Thyroid gland (tissue), 4 donors: ENCODE measurements at regions not wholly inside any gene's neighbourhood (a gene's known extent, or its start where the extent isn't known, plus 50 kb on each side); places are given as distances from the start of the nearest gene placed in this dataset.
"Not testable (repeated sequence)": the region's sequence is repeated elsewhere in the genome, so short reads cannot be mapped to it uniquely, and the experiment has no call there.

Source experiments
- POLR2A ChIP-seq, 2 donors: fragments of 450-650 bp; IDR thresholded peaks; one replicate each; pipeline ENCODE4 v1.6.1; 2017; ENCODE audit warnings: antibody characterized with exemption in 2 of 2, mild to moderate bottlenecking in 2 of 2, moderate library complexity in 1 of 2
- TF ChIP-seq, protein P1 (sequence below), 6 experiments: fragments of 200-600 bp in 3 of 6; fragments of 450-650 bp in 3 of 6; sonication (generic) in 3 of 6; IDR thresholded peaks; one replicate each; pipeline ENCODE4 v1.5.1; 2016 to 2019; ENCODE audit warnings: antibody characterized with exemption in 6 of 6, mild to moderate bottlenecking in 2 of 6, inconsistent platforms in 1 of 6, moderate library complexity in 1 of 6

DNA sequence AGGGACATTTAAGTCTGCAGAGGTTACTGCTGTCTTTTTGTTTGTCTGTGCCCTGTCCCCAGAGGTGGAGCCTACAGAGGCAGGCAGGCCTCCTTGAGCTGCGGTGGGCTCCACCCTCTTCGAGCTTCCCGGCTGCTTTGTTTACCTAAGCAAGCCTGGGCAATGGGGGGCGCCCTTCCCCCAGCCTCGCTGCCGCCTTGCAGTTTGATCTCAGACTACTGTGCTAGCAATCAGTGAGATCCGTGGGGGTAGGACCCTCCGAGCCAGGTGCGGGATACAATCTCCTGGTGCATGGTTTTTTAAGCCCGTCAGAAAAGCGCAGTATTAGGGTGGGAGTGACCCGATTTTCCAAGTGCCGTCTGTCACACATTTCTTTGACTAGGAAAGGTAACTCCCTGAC is 281.6 kb upstream of the DEFB115 start:
- TF ChIP-seq, protein P1, sequence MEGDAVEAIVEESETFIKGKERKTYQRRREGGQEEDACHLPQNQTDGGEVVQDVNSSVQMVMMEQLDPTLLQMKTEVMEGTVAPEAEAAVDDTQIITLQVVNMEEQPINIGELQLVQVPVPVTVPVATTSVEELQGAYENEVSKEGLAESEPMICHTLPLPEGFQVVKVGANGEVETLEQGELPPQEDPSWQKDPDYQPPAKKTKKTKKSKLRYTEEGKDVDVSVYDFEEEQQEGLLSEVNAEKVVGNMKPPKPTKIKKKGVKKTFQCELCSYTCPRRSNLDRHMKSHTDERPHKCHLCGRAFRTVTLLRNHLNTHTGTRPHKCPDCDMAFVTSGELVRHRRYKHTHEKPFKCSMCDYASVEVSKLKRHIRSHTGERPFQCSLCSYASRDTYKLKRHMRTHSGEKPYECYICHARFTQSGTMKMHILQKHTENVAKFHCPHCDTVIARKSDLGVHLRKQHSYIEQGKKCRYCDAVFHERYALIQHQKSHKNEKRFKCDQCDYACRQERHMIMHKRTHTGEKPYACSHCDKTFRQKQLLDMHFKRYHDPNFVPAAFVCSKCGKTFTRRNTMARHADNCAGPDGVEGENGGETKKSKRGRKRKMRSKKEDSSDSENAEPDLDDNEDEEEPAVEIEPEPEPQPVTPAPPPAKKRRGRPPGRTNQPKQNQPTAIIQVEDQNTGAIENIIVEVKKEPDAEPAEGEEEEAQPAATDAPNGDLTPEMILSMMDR (IDR thresholded peaks at IDR 0.05): not testable (repeated sequence)
- not testable (repeated sequence) for TF ChIP-seq POLR2A (IDR thresholded peaks at IDR 0.05)
